ENCODE measurements at regions not wholly inside any gene's neighbourhood (a gene's known extent, or its start where the extent isn't known, plus 50 kb on each side); places are given as distances from the start of the nearest gene placed in this dataset.

- H2AFZ ChIP-seq (ENCODE audit: low read length): no peak overlapping the region
- H3K9ac ChIP-seq (ENCODE audit: insufficient read depth, low read length): no peak overlapping the region
- no peak overlapping the region for H3K27ac ChIP-seq (ENCODE audit: insufficient read depth, low read length)
- no peak for DNase-seq (ENCODE audit: low read depth in 2 of 2)
- no peaks in the 10 kb centered on the region for H3K4me1 ChIP-seq (ENCODE audit: control insufficient read depth, extremely low read depth, insufficient read depth, low read length)
- no peaks in the 10 kb centered on the region for H3K36me3 ChIP-seq (ENCODE audit: control insufficient read depth, insufficient read depth, low read length)
- no peaks in the 10 kb centered on the region for H3K9me3 ChIP-seq (ENCODE audit: control insufficient read depth, insufficient read depth, low read depth, low read length)
- H4K20me1 ChIP-seq (ENCODE audit: control insufficient read depth, extremely low read depth, insufficient read depth, low read length): no peaks in the 10 kb centered on the region
- H3K79me2 ChIP-seq (ENCODE audit: control insufficient read depth, insufficient read depth, low read length): no peaks in the 10 kb centered on the region
- H3K4me3 ChIP-seq (replicated peaks in 1 of 4; ENCODE audit: control extremely low read depth in 1 of 4, insufficient read depth in 1 of 4, low read depth in 3 of 4, low read length in 4 of 4): no peak overlapping the region
- TF ChIP-seq EZH2 (IDR thresholded peaks at IDR 0.05; ENCODE audit: low read length, missing control alignments): no peak
- TF ChIP-seq CTCF (conservative IDR thresholded peaks at IDR 0.05 in 1 of 2, IDR thresholded peaks at IDR 0.05 in 1 of 2; ENCODE audit: low read depth in 1 of 2, low read length in 2 of 2): no peak
- H3K27me3 ChIP-seq (ENCODE audit: control insufficient read depth, insufficient read depth, low read length): peaks cover 5% of the 10 kb centered on the region
- no peak overlapping the region for H3K4me2 ChIP-seq (ENCODE audit: extremely low read depth, insufficient read depth, low read length)
Measured at GRCh38 chr3:139260041-139260486, 83.8 kb upstream of the MRPS22 start.

GRCh38 chr3:139260793-139261736 lies 82.8 kb upstream of the MRPS22 start:
- TF ChIP-seq CTCF (conservative IDR thresholded peaks at IDR 0.05 in 1 of 2, IDR thresholded peaks at IDR 0.05 in 1 of 2; ENCODE audit: low read depth in 1 of 2, low read length in 2 of 2) (no peak), EZH2 (IDR thresholded peaks at IDR 0.05; ENCODE audit: low read length, missing control alignments) (no peak)
- DNase-seq (ENCODE audit: low read depth in 2 of 2): no peak
- H3K27me3 ChIP-seq (ENCODE audit: control insufficient read depth, insufficient read depth, low read length): peaks cover 6% of the 10 kb centered on the region
- no peak overlapping the region for H3K4me3 ChIP-seq (replicated peaks in 1 of 4; ENCODE audit: control extremely low read depth in 1 of 4, insufficient read depth in 1 of 4, low read depth in 3 of 4, low read length in 4 of 4)
- no peak overlapping the region for H3K27ac ChIP-seq (ENCODE audit: insufficient read depth, low read length)
- H3K9me3 ChIP-seq (ENCODE audit: control insufficient read depth, insufficient read depth, low read depth, low read length): no peaks in the 10 kb centered on the region
- H4K20me1 ChIP-seq (ENCODE audit: control insufficient read depth, extremely low read depth, insufficient read depth, low read length): no peaks in the 10 kb centered on the region
- H3K36me3 ChIP-seq (ENCODE audit: control insufficient read depth, insufficient read depth, low read length): no peaks in the 10 kb centered on the region
- no peak overlapping the region for H3K4me2 ChIP-seq (ENCODE audit: extremely low read depth, insufficient read depth, low read length)
- H2AFZ ChIP-seq (ENCODE audit: low read length): no peak overlapping the region
- no peaks in the 10 kb centered on the region for H3K4me1 ChIP-seq (ENCODE audit: control insufficient read depth, extremely low read depth, insufficient read depth, low read length)
- no peaks in the 10 kb centered on the region for H3K79me2 ChIP-seq (ENCODE audit: control insufficient read depth, insufficient read depth, low read length)
- H3K9ac ChIP-seq (ENCODE audit: insufficient read depth, low read length): no peak overlapping the region

GRCh38 chr3:139261754-139262586 lies 81.8 kb upstream of the MRPS22 start:
- H4K20me1 ChIP-seq (ENCODE audit: control insufficient read depth, extremely low read depth, insufficient read depth, low read length): no peaks in the 10 kb centered on the region
- H3K36me3 ChIP-seq (ENCODE audit: control insufficient read depth, insufficient read depth, low read length): no peaks in the 10 kb centered on the region
- H3K4me3 ChIP-seq (replicated peaks in 1 of 4; ENCODE audit: control extremely low read depth in 1 of 4, insufficient read depth in 1 of 4, low read depth in 3 of 4, low read length in 4 of 4): no peak overlapping the region
- no peaks in the 10 kb centered on the region for H3K9me3 ChIP-seq (ENCODE audit: control insufficient read depth, insufficient read depth, low read depth, low read length)
- no peak for DNase-seq (ENCODE audit: low read depth in 2 of 2)
- no peak overlapping the region for H3K9ac ChIP-seq (ENCODE audit: insufficient read depth, low read length)
- no peak for TF ChIP-seq CTCF (conservative IDR thresholded peaks at IDR 0.05 in 1 of 2, IDR thresholded peaks at IDR 0.05 in 1 of 2; ENCODE audit: low read depth in 1 of 2, low read length in 2 of 2)
- TF ChIP-seq EZH2 (IDR thresholded peaks at IDR 0.05; ENCODE audit: low read length, missing control alignments): no peak
- peaks cover 8% of the 10 kb centered on the region for H3K27me3 ChIP-seq (ENCODE audit: control insufficient read depth, insufficient read depth, low read length)
- no peaks in the 10 kb centered on the region for H3K79me2 ChIP-seq (ENCODE audit: control insufficient read depth, insufficient read depth, low read length)
- H3K4me1 ChIP-seq (ENCODE audit: control insufficient read depth, extremely low read depth, insufficient read depth, low read length): no peaks in the 10 kb centered on the region
- no peak overlapping the region for H3K4me2 ChIP-seq (ENCODE audit: extremely low read depth, insufficient read depth, low read length)
- H3K27ac ChIP-seq (ENCODE audit: insufficient read depth, low read length): no peak overlapping the region
- no peak overlapping the region for H2AFZ ChIP-seq (ENCODE audit: low read length)

Data from fibroblast of lung (primary cell).